ENCODE measurements at regions not wholly inside any gene's neighbourhood (a gene's known extent, or its start where the extent isn't known, plus 50 kb on each side); places are given as distances from the start of the nearest gene placed in this dataset.

GRCh38 chr2:103208916-103209315, 447.1 kb downstream of the TMEM182 start:
- WGBS, 5 donors = 49 to 72% (median 58%) methylated on average over 3 of the region's 3 CpGs
- H3K4me3 ChIP-seq = no peak overlapping the region
- no peaks in the 10 kb centered on the region for H3K9me3 ChIP-seq
- no peak overlapping the region for H3K27ac ChIP-seq
- no peaks in the 10 kb centered on the region for H3K27me3 ChIP-seq (replicated peaks in 1 of 7)
- TF ChIP-seq CTCF (IDR thresholded peaks at IDR 0.05 in 8 of 11, conservative IDR thresholded peaks at IDR 0.05 in 3 of 11) (no peak), POLR2A (IDR thresholded peaks at IDR 0.05) (no peak), POLR2AphosphoS5 (IDR thresholded peaks at IDR 0.05) (no peak)
- no peaks in the 10 kb centered on the region for H3K4me1 ChIP-seq
- intact Hi-C loops (cut with DNase I; ENCODE audit: low total_unique reads) = no loop called here
- no peaks in the 10 kb centered on the region for H3K36me3 ChIP-seq
- no peak for DNase-seq

GRCh38 chr2:103213028-103213542, 451.3 kb downstream of the TMEM182 start:
- Histone ChIP-seq H3K36me3 (no peaks in the 10 kb centered on the region), H3K27me3 (replicated peaks in 1 of 7) (no peaks in the 10 kb centered on the region), H3K4me1 (no peaks in the 10 kb centered on the region), H3K4me3 (no peak overlapping the region), H3K9me3 (peaks cover 0 to 15% (median 0%) of the 10 kb centered on the region in 8 donors), H3K27ac (no peak overlapping the region)
- intact Hi-C loops (cut with DNase I; ENCODE audit: low total_unique reads) = no loop called here
- 68 to 87% (median 74%) methylated on average over 3 of the region's 3 CpGs for whole genome bisulfite sequencing, 5 donors
- TF ChIP-seq CTCF (IDR thresholded peaks at IDR 0.05 in 8 of 11, conservative IDR thresholded peaks at IDR 0.05 in 3 of 11) (no peak), POLR2A (IDR thresholded peaks at IDR 0.05) (no peak), POLR2AphosphoS5 (IDR thresholded peaks at IDR 0.05) (no peak)
- DNase-seq = no peak

GRCh38 chr2:103218516-103218915, 456.7 kb downstream of the TMEM182 start:
- no peak for TF ChIP-seq POLR2AphosphoS5 (IDR thresholded peaks at IDR 0.05)
- no peak for TF ChIP-seq CTCF (IDR thresholded peaks at IDR 0.05 in 8 of 11, conservative IDR thresholded peaks at IDR 0.05 in 3 of 11)
- no peak for TF ChIP-seq POLR2A (IDR thresholded peaks at IDR 0.05)
- Histone ChIP-seq H3K27me3 (replicated peaks in 1 of 7) (no peaks in the 10 kb centered on the region), H3K4me3 (no peak overlapping the region), H3K9me3 (peaks cover 0 to 15% (median 0%) of the 10 kb centered on the region in 8 donors), H3K4me1 (no peaks in the 10 kb centered on the region), H3K27ac (no peak overlapping the region), H3K36me3 (no peaks in the 10 kb centered on the region)
- intact Hi-C loops (cut with DNase I; ENCODE audit: low total_unique reads) = no loop called here
- no peak for DNase-seq

- TF ChIP-seq POLR2AphosphoS5 (IDR thresholded peaks at IDR 0.05) (no peak), CTCF (IDR thresholded peaks at IDR 0.05 in 8 of 11, conservative IDR thresholded peaks at IDR 0.05 in 3 of 11) (no peak), POLR2A (IDR thresholded peaks at IDR 0.05) (no peak)
Observed at GRCh38 chr2:103219398-103219797, 457.6 kb downstream of the TMEM182 start.

More at GRCh38 chr2:103219398-103219797, 457.6 kb downstream of the TMEM182 start:
- Histone ChIP-seq H3K27me3 (replicated peaks in 1 of 7) (no peaks in the 10 kb centered on the region), H3K36me3 (no peaks in the 10 kb centered on the region), H3K4me3 (no peak overlapping the region), H3K27ac (no peak overlapping the region), H3K4me1 (no peaks in the 10 kb centered on the region), H3K9me3 (peaks cover 0 to 15% (median 0%) of the 10 kb centered on the region in 8 donors)
- DNase-seq = no peak
- intact Hi-C loops (cut with DNase I; ENCODE audit: low total_unique reads) = no loop called here
- WGBS, 5 donors = 73 to 86% (median 82%) methylated on average over 1 of the region's 1 CpG
